Spleen (tissue), 11 donors: ENCODE measurements at regions not wholly inside any gene's neighbourhood (a gene's known extent, or its start where the extent isn't known, plus 50 kb on each side); places are given as distances from the start of the nearest gene placed in this dataset.

ENCODE experiments used
- DNase-seq: peaks from one replicate; pipeline ENCODE4 v3.0.0-alpha.2; 2020
- H3K27ac ChIP-seq, 8 donors: fragments of 200-600 bp; sonication (generic) in 7 of 8; 1 replicate in 4 of 8; 2 replicates in 4 of 8; pipeline versions ENCODE4 v1.5.0 to v1.8.0; 2016 to 2021; ENCODE audit warnings: inconsistent platforms in 4 of 8, mild to moderate bottlenecking in 4 of 8, moderate library complexity in 1 of 8
- H3K27me3 ChIP-seq, 7 donors: fragments of 200-600 bp; sonication (generic) in 6 of 7; replicated peaks in 1 of 7; 1 replicate in 4 of 7; 2 replicates in 3 of 7; pipeline versions ENCODE4 v1.5.0 to v1.8.0; 2016 to 2021; ENCODE audit warnings: inconsistent platforms in 3 of 7, mild to moderate bottlenecking in 1 of 7
- H3K36me3 ChIP-seq, 6 donors: fragments of 200-600 bp; sonication (generic) in 5 of 6; 1 replicate in 4 of 6; 2 replicates in 2 of 6; pipeline versions ENCODE4 v1.5.0 to v1.8.0; 2016 to 2021; ENCODE audit warnings: inconsistent platforms in 2 of 6
- H3K4me1 ChIP-seq, 6 donors: fragments of 200-600 bp; sonication (generic) in 5 of 6; 1 replicate in 3 of 6; 2 replicates in 3 of 6; pipeline versions ENCODE4 v1.5.0 to v1.8.0; 2016 to 2021; ENCODE audit warnings: inconsistent platforms in 3 of 6
- H3K4me3 ChIP-seq, 8 donors: fragments of 200-600 bp; sonication (generic) in 7 of 8; 1 replicate in 4 of 8; 2 replicates in 4 of 8; pipeline versions ENCODE4 v1.5.0 to v1.8.0; 2016 to 2021; ENCODE audit warnings: inconsistent platforms in 4 of 8, mild to moderate bottlenecking in 4 of 8, moderate library complexity in 2 of 8
- H3K9me3 ChIP-seq, 8 donors: fragments of 200-600 bp; sonication (generic) in 7 of 8; 1 replicate in 4 of 8; 2 replicates in 4 of 8; pipeline versions ENCODE4 v1.5.0 to v1.8.0; 2016 to 2021; ENCODE audit warnings: inconsistent platforms in 4 of 8
- POLR2A ChIP-seq, 3 donors: fragments of 450-650 bp; IDR thresholded peaks; one replicate each; pipeline ENCODE4 v1.5.1; 2017; ENCODE audit warnings: antibody characterized with exemption in 3 of 3, mild to moderate bottlenecking in 1 of 3
- POLR2AphosphoS5 ChIP-seq, 3 donors: sonication (generic); formaldehyde crosslinking; IDR thresholded peaks; one replicate each; pipeline ENCODE4 v1.5.1; 2017; ENCODE audit warnings: antibody characterized with exemption in 3 of 3
- WGBS, 5 donors: extraction: QIAGEN DNeasy Blood & Tissue Kit in 3 of 5; methylation state at CpG; one replicate each; pipeline versions ENCODE4 v1.1.5 to v1.1.7; 2013 to 2018; 5-methylcytosine and 5-hydroxymethylcytosine counted together
- intact Hi-C: fragments of 100-400 bp; cut with DNase I; formaldehyde crosslinking; loops from one replicate; pipeline ENCODE4 v1.15.0; 2023; ENCODE audit warnings: low total_unique reads
- TF ChIP-seq, protein P1 (sequence below), 11 experiments: fragments of 200-600 bp in 7 of 11; fragments of 450-650 bp in 4 of 11; sonication (generic) in 4 of 11; IDR thresholded peaks in 8 of 11; conservative IDR thresholded peaks in 3 of 11; 1 replicate in 7 of 11; 2 replicates in 4 of 11; pipeline versions ENCODE4 v1.4.0 to v1.8.0; 2016 to 2021; ENCODE audit warnings: antibody characterized with exemption in 11 of 11, inconsistent platforms in 4 of 11, mild to moderate bottlenecking in 1 of 11
- donor health status: healthy with polysubstance abuse.
- donor health status: DM: no; HTN: no; CAD: no; lungs with moderate emphysema.
- donor health status: DM: no; HTN: no; CAD: no.
- donor health status: Bipolar disorder and iron deficiency.
- donor health status: healthy.
- donor health status: DM: no; HTN: no; CAD: no.
- donor health status: DM: yes; HTN: yes; CAD: no.

GRCh38 chr2:21966139-21966538 is 842.4 kb downstream of the TDRD15 start:
- H3K9me3 ChIP-seq, result peaks cover 0 to 4% (median 0%) of the 10 kb centered on the region in 8 donors
- no peak for DNase-seq
- no peaks in the 10 kb centered on the region for H3K27me3 ChIP-seq
- TF ChIP-seq POLR2A (IDR thresholded peaks at IDR 0.05), result no peak
- no peak for TF ChIP-seq POLR2AphosphoS5 (IDR thresholded peaks at IDR 0.05)
- TF ChIP-seq, protein P1, sequence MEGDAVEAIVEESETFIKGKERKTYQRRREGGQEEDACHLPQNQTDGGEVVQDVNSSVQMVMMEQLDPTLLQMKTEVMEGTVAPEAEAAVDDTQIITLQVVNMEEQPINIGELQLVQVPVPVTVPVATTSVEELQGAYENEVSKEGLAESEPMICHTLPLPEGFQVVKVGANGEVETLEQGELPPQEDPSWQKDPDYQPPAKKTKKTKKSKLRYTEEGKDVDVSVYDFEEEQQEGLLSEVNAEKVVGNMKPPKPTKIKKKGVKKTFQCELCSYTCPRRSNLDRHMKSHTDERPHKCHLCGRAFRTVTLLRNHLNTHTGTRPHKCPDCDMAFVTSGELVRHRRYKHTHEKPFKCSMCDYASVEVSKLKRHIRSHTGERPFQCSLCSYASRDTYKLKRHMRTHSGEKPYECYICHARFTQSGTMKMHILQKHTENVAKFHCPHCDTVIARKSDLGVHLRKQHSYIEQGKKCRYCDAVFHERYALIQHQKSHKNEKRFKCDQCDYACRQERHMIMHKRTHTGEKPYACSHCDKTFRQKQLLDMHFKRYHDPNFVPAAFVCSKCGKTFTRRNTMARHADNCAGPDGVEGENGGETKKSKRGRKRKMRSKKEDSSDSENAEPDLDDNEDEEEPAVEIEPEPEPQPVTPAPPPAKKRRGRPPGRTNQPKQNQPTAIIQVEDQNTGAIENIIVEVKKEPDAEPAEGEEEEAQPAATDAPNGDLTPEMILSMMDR (IDR thresholded peaks at IDR 0.05 in 8 of 11, conservative IDR thresholded peaks at IDR 0.05 in 3 of 11), result no peak
- H3K27ac ChIP-seq, result no peak overlapping the region
- no peaks in the 10 kb centered on the region for H3K4me1 ChIP-seq
- no peak overlapping the region for H3K4me3 ChIP-seq
- 79 to 87% (median 82%) methylated on average over 5 of the region's 5 CpGs for WGBS, 5 donors
- H3K36me3 ChIP-seq, result no peaks in the 10 kb centered on the region
- intact Hi-C loops, result no loop called here

GRCh38 chr2:21970971-21971370 is 847.2 kb downstream of the TDRD15 start:
- TF ChIP-seq POLR2AphosphoS5 (IDR thresholded peaks at IDR 0.05) (no peak), POLR2A (IDR thresholded peaks at IDR 0.05) (no peak)
- TF ChIP-seq, protein P1 (IDR thresholded peaks at IDR 0.05 in 8 of 11, conservative IDR thresholded peaks at IDR 0.05 in 3 of 11), result no peak
- Histone ChIP-seq H3K9me3 (no peaks in the 10 kb centered on the region), H3K27me3 (no peaks in the 10 kb centered on the region), H3K4me3 (no peak overlapping the region), H3K4me1 (no peaks in the 10 kb centered on the region), H3K36me3 (no peaks in the 10 kb centered on the region), H3K27ac (no peak overlapping the region)
- no peak for DNase-seq
- 67 to 74% (median 70%) methylated on average over 2 of the region's 2 CpGs for WGBS, 5 donors
- intact Hi-C loops, result no loop called here

- Histone ChIP-seq H3K4me3 (no peak overlapping the region), H3K27ac (no peak overlapping the region), H3K27me3 (no peaks in the 10 kb centered on the region), H3K4me1 (no peaks in the 10 kb centered on the region), H3K9me3 (no peaks in the 10 kb centered on the region), H3K36me3 (no peaks in the 10 kb centered on the region)
- intact Hi-C loops, result no loop called here
- 47 to 65% (median 51%) methylated on average over 4 of the region's 4 CpGs for WGBS, 5 donors
- no peak for DNase-seq
- TF ChIP-seq POLR2A (IDR thresholded peaks at IDR 0.05) (no peak), POLR2AphosphoS5 (IDR thresholded peaks at IDR 0.05) (no peak)
- TF ChIP-seq, protein P1 (IDR thresholded peaks at IDR 0.05 in 8 of 11, conservative IDR thresholded peaks at IDR 0.05 in 3 of 11), result no peak
Observed at GRCh38 chr2:21972586-21972985, 848.8 kb downstream of the TDRD15 start.

- TF ChIP-seq POLR2A (IDR thresholded peaks at IDR 0.05), result no peak
- no peak for DNase-seq
- no peak overlapping the region for H3K4me3 ChIP-seq
- no peaks in the 10 kb centered on the region for H3K27me3 ChIP-seq
- WGBS, 5 donors, result 88 to 97% (median 94%) methylated on average over 1 of the region's 1 CpG
- intact Hi-C loops, result no loop called here
- H3K27ac ChIP-seq, result no peak overlapping the region
- H3K9me3 ChIP-seq, result peaks cover 0 to 35% (median 30%) of the 10 kb centered on the region in 8 donors
- no peaks in the 10 kb centered on the region for H3K36me3 ChIP-seq
- no peaks in the 10 kb centered on the region for H3K4me1 ChIP-seq
Observed at GRCh38 chr2:21981127-21981526, 857.4 kb downstream of the TDRD15 start.

DNA sequence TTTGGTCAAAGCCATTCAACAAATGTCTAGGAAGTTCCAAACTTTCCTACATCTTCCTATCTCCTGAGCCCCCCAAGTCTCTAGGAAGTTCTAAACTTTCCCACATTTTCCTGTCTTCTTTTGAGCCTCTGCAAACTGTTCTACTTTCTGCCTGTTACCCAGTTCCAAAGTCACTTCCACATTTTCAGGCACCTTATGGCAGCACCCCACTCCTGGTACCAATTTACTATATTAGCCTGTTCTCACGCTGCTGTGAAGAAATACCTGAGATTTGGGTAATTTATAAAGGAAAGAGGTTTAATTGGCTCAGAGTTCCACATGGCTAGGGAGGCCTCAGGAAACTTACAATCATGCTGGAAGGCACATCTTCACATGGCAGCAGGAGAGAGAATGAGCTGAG is 869.2 kb downstream of the TDRD15 start:
- intact Hi-C loops, result no loop called here
- no peak overlapping the region for H3K4me3 ChIP-seq
- no peaks in the 10 kb centered on the region for H3K36me3 ChIP-seq
- TF ChIP-seq POLR2A (IDR thresholded peaks at IDR 0.05) (no peak), POLR2AphosphoS5 (IDR thresholded peaks at IDR 0.05) (no peak)
- TF ChIP-seq, protein P1 (IDR thresholded peaks at IDR 0.05 in 8 of 11, conservative IDR thresholded peaks at IDR 0.05 in 3 of 11), result no peak
- no peak overlapping the region for H3K27ac ChIP-seq
- no peak for DNase-seq
- H3K9me3 ChIP-seq, result peaks cover 0 to 57% (median 39%) of the 10 kb centered on the region in 8 donors
- H3K4me1 ChIP-seq, result no peaks in the 10 kb centered on the region
- no peaks in the 10 kb centered on the region for H3K27me3 ChIP-seq
- WGBS, 5 donors, result 82 to 97% (median 88%) methylated on average over 1 of the region's 1 CpG
